Caco-2 (cell line): ENCODE measurements at regions not wholly inside any gene's neighbourhood (a gene's known extent, or its start where the extent isn't known, plus 50 kb on each side); places are given as distances from the start of the nearest gene placed in this dataset.

ENCODE experiments used
- BruUV-seq: library from RNA; stranded (reverse); fragments of 400-500 nt; replicated peaks from 2 replicates; lab custom pipeline; 2021; lab: Mats Ljungman, UMichigan
- CTCF ChIA-PET: fragments of 300-600 bp; sonication (Branson Sonifier 250); formaldehyde crosslinking; loops from one replicate; lab custom pipeline; 2022; ENCODE audit warnings: antibody characterized with exemption; lab: Charles Lee
- POLR2A ChIA-PET: fragments of 300-600 bp; sonication (Branson Sonifier 250); formaldehyde crosslinking; loops from one replicate; lab custom pipeline; 2022; ENCODE audit warnings: antibody characterized with exemption; lab: Charles Lee
- DNase-seq, 2 experiments: peaks; one replicate each; pipeline versions ENCODE4 v3.0.0 to v3.0.0-alpha.2; 2020 to 2022
- H3K27me3 ChIP-seq: replicated peaks from 2 replicates; pipeline ENCODE4 v1.6.0; 2011; ENCODE audit warnings: low read length; ENCODE audit not compliant: control insufficient read depth, insufficient read depth
- H3K36me3 ChIP-seq: 2 replicates; pipeline ENCODE4 v1.5.1; 2011; ENCODE audit warnings: low read length; ENCODE audit not compliant: control insufficient read depth, insufficient read depth
- H3K4me1 ChIP-seq: fragments of 250-450 bp; sonication (Bioruptor Pico); 2 replicates; pipeline ENCODE4 v1.5.1; 2020; ENCODE audit warnings: mild to moderate bottlenecking
- H3K4me3 ChIP-seq: 2 replicates; pipeline ENCODE4 v1.5.1; 2011; ENCODE audit warnings: low read depth, mild to moderate bottlenecking, control low read depth, low read length
- H3K9me3 ChIP-seq: fragments of 250-450 bp; sonication (Bioruptor Pico); 2 replicates; pipeline ENCODE4 v1.5.1; 2020; ENCODE audit warnings: mild to moderate bottlenecking, moderate library complexity
- H3K27ac Mint-ChIP-seq: one replicate; pipeline ENCODE4 v1.8.0; 2022; ENCODE audit warnings: mixed read lengths; ENCODE audit not compliant: unreplicated experiment
- H3K27me3 Mint-ChIP-seq: one replicate; pipeline ENCODE4 v1.8.0; 2022; ENCODE audit warnings: mixed read lengths; ENCODE audit not compliant: insufficient read depth, unreplicated experiment
- H3K36me3 Mint-ChIP-seq: one replicate; pipeline ENCODE4 v1.8.0; 2022; ENCODE audit warnings: mild to moderate bottlenecking, mixed read lengths; ENCODE audit not compliant: insufficient read depth, unreplicated experiment
- H3K4me1 Mint-ChIP-seq: one replicate; pipeline ENCODE4 v1.8.0; 2022; ENCODE audit warnings: low read depth, mixed read lengths; ENCODE audit not compliant: unreplicated experiment
- H3K4me3 Mint-ChIP-seq: one replicate; pipeline ENCODE4 v1.8.0; 2022; ENCODE audit warnings: mild to moderate bottlenecking, moderate library complexity, mixed read lengths; ENCODE audit not compliant: unreplicated experiment
- H3K9me3 Mint-ChIP-seq: one replicate; pipeline ENCODE4 v1.8.0; 2022; ENCODE audit warnings: mixed read lengths; ENCODE audit not compliant: unreplicated experiment
- intact Hi-C: fragments of 100-400 bp; cut with micrococcal nuclease; formaldehyde crosslinking; loops from one replicate; pipeline ENCODE4 v1.10.0; 2022; ENCODE audit not compliant: unreplicated experiment
- TF ChIP-seq, protein P1 (sequence below), 2 experiments: fragments of 200-600 bp in 1 of 2; IDR thresholded peaks; 1 replicate in 1 of 2; 2 replicates in 1 of 2; pipeline versions ENCODE4 v1.5.1 to v1.8.0; 2011 to 2022; ENCODE audit warnings: antibody characterized with exemption in 1 of 2, control low read depth in 1 of 2, inconsistent platforms in 1 of 2, low read depth in 1 of 2, low read length in 1 of 2, mild to moderate bottlenecking in 1 of 2, moderate library complexity in 1 of 2; ENCODE audit not compliant: insufficient read depth in 1 of 2, severe bottlenecking in 1 of 2, unreplicated experiment in 1 of 2

DNA sequence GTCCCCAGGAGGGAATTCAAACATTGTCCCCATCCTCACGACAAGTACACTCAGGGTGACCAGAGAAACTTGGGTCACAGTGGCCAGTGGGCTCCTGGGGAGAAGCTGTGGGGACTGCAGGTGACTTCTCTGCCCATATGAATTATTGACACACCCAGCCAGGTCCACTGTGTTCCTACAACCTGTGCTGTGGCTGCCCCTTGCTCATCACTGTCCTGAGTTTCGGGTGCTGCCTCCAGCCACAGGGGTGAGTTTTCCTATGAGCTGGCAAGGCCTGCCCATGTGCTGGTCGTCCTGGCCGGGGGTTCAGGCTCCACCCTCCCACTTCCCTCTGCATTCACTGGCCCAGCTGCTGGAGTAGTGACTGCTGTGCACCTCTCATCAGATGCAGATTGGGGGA lies 59.0 kb upstream of the RBFOX3 start:
- peaks cover 2% of the 10 kb centered on the region for H3K27me3 Mint-ChIP-seq
- no peaks in the 10 kb centered on the region for H3K4me1 ChIP-seq
- peaks cover under 1% of the 10 kb centered on the region for H3K36me3 Mint-ChIP-seq
- no TSS peak for BruUV-seq
- POLR2A ChIA-PET = no interaction called here
- no peaks in the 10 kb centered on the region for H3K27me3 ChIP-seq
- peaks cover 11% of the 10 kb centered on the region; the same call in 1 of the 2 replicates for H3K9me3 ChIP-seq
- intact Hi-C loops = loop anchor here (5.0 kb wide), 1 partner anchor 37 kb away; no protein-coding TSS in a partner anchor
- no peak overlapping the region for H3K4me3 ChIP-seq
- TF ChIP-seq, protein P1, sequence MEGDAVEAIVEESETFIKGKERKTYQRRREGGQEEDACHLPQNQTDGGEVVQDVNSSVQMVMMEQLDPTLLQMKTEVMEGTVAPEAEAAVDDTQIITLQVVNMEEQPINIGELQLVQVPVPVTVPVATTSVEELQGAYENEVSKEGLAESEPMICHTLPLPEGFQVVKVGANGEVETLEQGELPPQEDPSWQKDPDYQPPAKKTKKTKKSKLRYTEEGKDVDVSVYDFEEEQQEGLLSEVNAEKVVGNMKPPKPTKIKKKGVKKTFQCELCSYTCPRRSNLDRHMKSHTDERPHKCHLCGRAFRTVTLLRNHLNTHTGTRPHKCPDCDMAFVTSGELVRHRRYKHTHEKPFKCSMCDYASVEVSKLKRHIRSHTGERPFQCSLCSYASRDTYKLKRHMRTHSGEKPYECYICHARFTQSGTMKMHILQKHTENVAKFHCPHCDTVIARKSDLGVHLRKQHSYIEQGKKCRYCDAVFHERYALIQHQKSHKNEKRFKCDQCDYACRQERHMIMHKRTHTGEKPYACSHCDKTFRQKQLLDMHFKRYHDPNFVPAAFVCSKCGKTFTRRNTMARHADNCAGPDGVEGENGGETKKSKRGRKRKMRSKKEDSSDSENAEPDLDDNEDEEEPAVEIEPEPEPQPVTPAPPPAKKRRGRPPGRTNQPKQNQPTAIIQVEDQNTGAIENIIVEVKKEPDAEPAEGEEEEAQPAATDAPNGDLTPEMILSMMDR (IDR thresholded peaks at IDR 0.05; ENCODE audit: insufficient read depth in 1 of 2, low read depth in 1 of 2, low read length in 1 of 2, severe bottlenecking in 1 of 2, unreplicated experiment in 1 of 2) = no peak
- CTCF ChIA-PET = no interaction called here
- H3K36me3 ChIP-seq = no peaks in the 10 kb centered on the region
- no peak overlapping the region for H3K27ac Mint-ChIP-seq
- no peak overlapping the region for H3K4me3 Mint-ChIP-seq
- H3K9me3 Mint-ChIP-seq = peaks cover 15% of the 10 kb centered on the region
- peaks cover 6% of the 10 kb centered on the region for H3K4me1 Mint-ChIP-seq
- no peak for DNase-seq

DNA sequence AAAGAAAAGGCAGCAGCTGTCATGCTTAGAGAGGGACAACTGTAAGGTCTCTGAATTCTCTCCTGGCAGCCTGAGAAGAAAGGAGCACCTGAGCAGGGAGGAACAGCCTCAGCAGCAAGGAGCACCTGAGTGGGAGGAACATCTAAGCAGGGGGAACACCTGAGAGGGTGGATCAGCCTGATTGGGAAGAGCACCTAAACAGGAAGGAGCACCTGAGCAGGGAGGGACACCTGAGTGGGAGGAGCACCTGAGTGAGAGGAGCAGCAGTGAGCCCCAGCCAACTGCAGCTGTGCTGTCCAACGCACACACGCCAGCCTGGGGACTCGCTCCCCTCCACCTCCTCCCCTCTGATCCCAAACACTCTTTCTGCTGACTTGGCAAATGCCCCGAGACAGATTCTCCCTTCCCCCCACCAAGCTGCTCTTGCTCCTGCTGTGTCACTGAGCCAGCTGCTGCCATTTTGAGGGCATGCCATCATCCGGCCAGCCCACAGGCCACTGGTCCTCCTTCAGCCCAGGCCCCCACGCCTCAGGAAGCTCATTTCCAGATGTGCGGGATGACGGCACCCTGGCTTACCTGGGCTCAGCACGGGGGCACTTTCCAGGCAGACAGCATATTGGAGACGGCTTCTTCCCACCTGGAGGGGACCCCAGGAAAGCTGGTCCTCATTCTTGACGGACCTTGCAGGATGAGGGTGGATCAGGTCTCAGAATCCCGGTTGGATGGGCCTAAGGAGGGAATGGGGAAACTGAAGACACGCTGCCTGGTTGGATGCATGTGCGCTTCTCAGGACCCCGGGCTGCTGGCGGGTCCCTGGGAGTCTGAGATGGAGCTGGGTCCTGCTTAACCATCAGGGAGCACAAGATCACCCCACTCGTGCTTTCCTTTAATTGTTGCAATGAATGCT lies 57.7 kb upstream of the RBFOX3 start:
- H3K27me3 ChIP-seq = no peaks in the 10 kb centered on the region
- DNase-seq = peak in 1 of 2 experiments; percentile 30
- H3K36me3 Mint-ChIP-seq = peaks cover 4% of the 10 kb centered on the region
- peaks cover 2% of the 10 kb centered on the region for H3K27me3 Mint-ChIP-seq
- peaks cover 6% of the 10 kb centered on the region for H3K9me3 Mint-ChIP-seq
- CTCF ChIA-PET = interaction anchor here (0.6 to 1.4 kb wide), 3 partner anchors 10 to 129 kb away, joined by 3 to 6 read pairs (median 4); no protein-coding TSS in a partner anchor
- peaks cover 6% of the 10 kb centered on the region; the same call in 1 of the 2 replicates for H3K9me3 ChIP-seq
- POLR2A ChIA-PET = no interaction called here
- H3K27ac Mint-ChIP-seq = no peak overlapping the region
- H3K4me1 ChIP-seq = peaks cover 6% of the 10 kb centered on the region
- H3K4me3 Mint-ChIP-seq = no peak overlapping the region
- H3K36me3 ChIP-seq = no peaks in the 10 kb centered on the region
- no peak overlapping the region for H3K4me3 ChIP-seq
- TF ChIP-seq, protein P1 (IDR thresholded peaks at IDR 0.05; ENCODE audit: insufficient read depth in 1 of 2, low read depth in 1 of 2, low read length in 1 of 2, severe bottlenecking in 1 of 2, unreplicated experiment in 1 of 2) = no peak
- BruUV-seq = no TSS peak
- intact Hi-C loops = loop anchor here (5.0 kb wide), 1 partner anchor 39 kb away; no protein-coding TSS in a partner anchor
- H3K4me1 Mint-ChIP-seq = peaks cover 12% of the 10 kb centered on the region

DNA sequence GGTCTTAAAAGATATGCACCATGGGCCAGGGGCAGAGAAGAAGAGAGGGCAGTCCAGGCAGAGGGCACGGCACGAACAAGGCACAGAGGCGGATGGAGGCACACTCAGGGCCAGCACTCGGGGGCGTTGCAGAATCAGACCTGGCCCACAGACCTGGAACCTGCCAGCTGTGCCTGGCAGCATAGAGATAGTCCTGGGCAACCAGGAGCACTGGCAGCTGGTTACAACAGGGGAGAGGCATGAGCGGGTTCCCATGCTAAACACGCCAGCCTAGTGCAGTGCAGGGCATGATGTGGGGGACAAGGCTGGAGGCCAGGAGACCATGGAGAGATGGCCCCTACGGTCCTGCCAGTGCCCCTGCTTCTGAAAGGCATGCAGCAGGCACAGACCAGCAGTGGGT lies 56.9 kb upstream of the RBFOX3 start:
- H3K4me1 ChIP-seq = peaks cover 6% of the 10 kb centered on the region
- H3K4me3 ChIP-seq = no peak overlapping the region
- no TSS peak for BruUV-seq
- no peaks in the 10 kb centered on the region for H3K9me3 ChIP-seq
- Mint-ChIP-seq H3K4me3 (no peak overlapping the region), H3K27ac (no peak overlapping the region), H3K4me1 (peaks cover 12% of the 10 kb centered on the region), H3K9me3 (no peaks in the 10 kb centered on the region), H3K27me3 (peaks cover 2% of the 10 kb centered on the region), H3K36me3 (peaks cover 4% of the 10 kb centered on the region)
- H3K36me3 ChIP-seq = no peaks in the 10 kb centered on the region
- ChIA-PET CTCF (no interaction called here), POLR2A (no interaction called here)
- DNase-seq = peak in 1 of 2 experiments; percentile 19
- TF ChIP-seq, protein P1 (IDR thresholded peaks at IDR 0.05; ENCODE audit: insufficient read depth in 1 of 2, low read depth in 1 of 2, low read length in 1 of 2, severe bottlenecking in 1 of 2, unreplicated experiment in 1 of 2) = no peak
- no peaks in the 10 kb centered on the region for H3K27me3 ChIP-seq
- intact Hi-C loops = loop anchor here (5.0 kb wide), 1 partner anchor 40 kb away; no protein-coding TSS in a partner anchor
